GM03348 (cell line): ENCODE measurements at regions not wholly inside any gene's neighbourhood (a gene's known extent, or its start where the extent isn't known, plus 50 kb on each side); places are given as distances from the start of the nearest gene placed in this dataset.
"Not testable (repeated sequence)": the region's sequence is repeated elsewhere in the genome, so short reads cannot be mapped to it uniquely, and the experiment has no call there.

Source experiments
- DNase-seq: peaks from one replicate; pipeline ENCODE4 v3.0.0; 2012; ENCODE audit warnings: low spot score

DNA sequence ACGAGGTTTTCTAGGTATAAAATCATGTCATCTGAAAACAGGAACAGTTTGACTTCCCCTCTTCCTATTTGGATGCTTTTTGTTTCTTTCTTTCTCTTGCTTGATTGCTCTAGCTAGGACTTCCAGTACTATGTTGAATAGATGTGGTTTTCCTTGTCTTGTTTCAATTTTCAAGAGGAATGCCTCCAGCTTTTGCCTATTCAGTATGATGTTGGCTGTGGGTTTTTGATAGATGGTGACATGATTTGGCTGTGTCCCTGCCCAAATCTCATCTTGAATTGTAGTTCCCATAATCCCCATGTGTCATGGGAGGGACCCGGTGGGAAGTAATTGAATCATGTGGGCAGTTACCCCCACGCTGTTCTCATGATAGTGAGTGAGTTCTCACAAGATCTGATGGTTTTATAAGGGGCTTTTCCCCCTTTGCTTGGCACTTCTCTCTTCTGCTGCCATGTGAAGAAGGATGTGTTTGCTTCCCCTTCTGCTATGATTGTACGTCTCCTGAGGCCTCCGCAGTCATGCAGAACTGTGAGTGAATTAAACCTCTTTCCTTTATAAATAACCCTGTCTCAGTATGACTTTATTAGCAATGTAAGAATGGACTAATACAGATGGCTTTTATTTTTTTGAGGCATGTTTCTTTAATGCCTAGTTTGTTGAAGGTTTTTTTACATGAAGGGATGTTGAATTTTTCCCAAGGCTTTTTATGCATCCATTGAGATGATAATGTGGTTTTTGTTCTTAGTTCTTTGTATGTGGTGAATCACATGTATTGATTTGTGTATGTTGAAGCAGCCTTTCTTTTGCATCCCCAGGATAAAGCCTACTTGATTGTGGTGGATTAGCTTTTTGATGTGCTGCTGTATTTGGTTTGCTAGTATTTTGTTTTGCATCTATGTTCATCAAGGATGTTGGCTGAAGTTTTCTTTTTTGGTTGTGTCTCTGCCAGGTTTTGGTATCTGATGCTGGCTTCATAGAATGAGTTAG lies 239.1 kb downstream of the THBS2 start:
- DNase-seq = no peak

DNA sequence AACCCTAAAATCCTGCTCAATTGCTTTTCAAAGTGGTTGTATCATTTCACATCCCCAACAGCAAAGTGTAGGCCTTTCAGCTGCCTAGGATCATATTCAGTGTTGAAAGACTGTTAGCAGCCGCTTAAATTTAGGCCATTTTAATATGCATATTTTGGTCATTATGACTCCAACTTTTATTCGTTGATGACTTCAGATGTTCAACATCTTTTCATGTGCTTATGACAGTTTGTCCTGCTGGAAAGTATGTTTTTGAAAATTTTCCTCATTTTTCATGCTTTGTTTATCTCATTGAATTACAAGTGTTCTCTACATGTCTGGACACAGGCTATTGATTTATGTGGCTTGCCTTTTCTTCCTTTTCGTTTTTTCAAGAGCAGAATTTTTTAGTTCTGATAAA lies 244.0 kb downstream of the THBS2 start:
- no peak for DNase-seq

DNA sequence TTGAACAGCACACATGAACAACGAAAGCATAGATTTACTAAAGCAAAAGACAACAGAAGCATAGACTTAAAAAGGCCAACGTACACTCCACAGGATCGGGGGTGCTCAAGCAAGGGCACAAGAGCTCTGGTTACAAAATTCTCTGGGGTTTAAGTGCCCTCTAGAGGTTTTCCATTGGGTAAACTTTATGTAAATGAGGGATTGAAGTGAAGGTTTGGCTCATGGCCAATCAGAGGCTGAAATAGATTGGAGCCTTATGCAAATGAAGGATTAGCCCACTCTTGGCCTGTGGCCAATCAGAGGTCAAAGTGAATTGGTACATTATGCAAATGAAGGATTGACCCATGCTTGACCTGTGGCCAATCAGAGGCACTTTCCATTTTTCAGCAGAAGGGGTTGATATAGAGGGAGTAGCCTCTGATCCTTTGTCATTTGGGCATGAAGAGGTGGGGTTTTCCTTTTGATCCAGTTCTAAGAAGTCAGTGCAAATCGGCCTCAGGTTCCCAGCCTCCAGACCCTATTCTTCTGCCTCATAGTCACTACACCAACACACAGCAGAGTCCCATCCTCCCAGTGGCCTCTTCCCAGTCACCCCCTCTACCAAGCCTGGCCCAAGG lies 244.9 kb downstream of the THBS2 start:
- DNase-seq = no peak

DNA sequence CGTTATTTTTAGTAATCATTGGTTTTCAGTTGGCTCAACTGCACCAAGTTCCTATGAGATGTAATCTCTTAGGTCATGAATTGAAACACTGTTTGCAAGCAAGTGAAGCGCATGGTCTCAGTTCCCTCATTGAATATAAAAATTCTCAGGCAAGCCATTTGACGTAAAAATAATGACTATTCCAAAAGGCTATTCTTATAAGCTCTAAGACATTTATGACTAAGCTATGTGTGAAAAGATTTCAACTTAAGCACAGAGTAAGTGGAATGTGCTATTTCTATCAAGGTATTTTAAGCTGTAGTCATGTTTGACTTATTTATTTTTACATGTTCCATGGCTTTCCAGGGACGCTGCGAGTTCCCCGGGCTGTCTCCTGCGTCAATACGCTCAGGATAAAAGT lies 248.5 kb downstream of the THBS2 start:
- DNase-seq = no peak

DNA sequence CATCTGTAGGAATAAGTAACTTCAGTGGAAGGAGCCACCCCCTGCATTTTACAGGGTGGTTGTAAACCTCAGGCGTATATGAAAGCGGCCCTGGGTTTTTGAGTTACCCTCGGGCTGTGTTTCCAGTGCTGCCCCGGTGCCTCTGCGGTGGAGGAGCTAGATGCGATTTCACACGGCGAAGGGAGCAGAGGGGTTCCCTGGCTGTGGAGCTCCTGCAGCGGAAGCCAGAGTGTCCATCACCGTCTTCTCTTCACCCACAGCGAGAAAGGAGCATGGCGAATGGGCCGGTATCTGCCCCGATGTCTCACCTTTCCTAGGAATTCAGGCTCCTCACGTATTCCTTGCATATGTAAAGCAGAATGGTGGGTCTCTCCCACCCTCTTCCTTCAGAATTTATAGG lies 253.6 kb downstream of the THBS2 start:
- DNase-seq = no peak

DNA sequence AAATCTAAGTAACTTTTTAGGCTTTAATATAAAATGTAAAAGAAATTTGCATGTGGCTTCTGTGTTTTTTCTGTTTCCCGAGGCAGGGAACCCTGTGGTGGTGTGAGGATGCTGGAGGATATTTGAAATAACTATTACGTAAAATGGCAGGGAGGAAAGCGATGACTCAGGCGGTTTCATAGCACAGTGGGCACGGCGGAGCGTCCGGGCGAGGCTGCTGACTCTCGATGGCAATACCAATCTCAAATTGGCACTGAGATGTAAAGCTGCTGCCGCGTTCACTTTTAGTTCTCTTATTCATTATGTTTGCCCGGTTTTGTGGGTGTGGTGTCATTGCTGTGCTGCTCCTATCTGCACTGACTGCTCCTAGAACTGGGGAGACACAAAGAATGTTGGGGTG lies 254.3 kb downstream of the THBS2 start:
- DNase-seq = no peak

DNA sequence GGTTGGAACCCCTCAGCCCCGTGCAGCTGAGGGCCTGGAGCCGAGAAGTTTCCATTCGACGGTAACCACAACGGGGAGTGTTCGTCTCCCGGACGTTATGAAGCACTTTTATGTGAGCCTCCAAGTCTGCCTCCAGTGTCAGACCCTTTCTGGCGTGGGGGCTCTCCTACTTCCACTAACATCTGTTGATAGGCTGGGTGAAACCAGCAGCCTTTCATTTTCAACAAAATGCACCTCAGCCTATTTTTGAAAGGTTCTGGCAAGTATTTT lies 257.4 kb downstream of the THBS2 start:
- no peak for DNase-seq

DNA sequence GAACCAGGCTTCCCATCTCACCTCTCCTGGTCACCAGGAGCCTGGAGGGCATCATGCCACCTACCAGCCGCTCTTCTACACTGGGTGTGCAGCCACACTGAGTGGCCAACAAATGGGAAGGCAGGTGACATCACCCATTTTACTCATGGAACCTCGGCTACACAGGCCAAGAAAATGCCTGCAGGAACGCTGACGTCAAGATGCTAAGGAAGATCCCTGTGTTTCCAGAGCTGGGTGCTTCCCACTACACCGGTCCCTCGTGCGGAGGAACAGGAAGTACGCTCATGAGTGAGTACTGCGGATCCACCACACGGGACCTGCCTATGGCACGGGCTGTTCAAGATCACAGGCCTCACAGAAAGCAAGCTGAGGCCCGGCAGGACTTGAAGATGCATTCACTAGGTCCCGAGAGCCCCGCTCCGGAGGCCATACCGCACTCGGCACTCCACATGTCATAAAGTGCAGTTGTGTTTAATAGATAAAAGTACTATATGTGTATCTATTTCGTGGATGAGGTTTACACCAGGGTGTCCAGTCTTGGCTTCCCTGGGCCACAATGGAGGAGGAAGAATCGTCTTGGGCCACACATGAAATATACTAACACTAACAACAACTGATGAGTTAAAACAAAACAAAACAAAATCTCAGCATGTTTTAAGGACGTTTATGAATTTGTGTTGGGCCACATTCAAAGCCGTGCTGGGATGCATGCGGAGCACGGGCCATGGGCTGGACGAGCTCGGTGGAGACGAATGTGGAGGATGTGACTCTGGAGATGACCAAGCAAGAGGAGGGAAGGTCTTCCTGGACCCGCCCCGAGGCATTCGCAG lies 257.9 kb downstream of the THBS2 start:
- DNase-seq = no peak

DNA sequence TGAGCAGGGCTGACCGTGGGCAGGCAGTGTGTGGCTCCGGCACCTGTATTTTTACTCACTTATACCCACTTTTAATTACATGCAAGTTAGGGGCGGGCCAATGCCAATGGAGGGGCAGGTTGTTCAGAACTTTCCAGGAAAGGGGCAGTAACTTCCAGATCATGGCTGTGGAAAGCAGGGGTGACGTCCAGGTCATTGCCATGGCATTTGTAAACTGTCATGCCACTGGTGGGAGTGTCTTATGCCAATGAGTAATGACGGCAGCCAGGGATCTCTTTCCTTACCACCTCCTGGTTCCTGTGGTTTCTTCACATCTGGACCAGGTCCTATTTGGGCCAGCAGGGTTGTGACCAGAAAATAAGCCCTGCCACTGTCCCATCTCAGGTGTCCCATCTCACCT lies 258.7 kb downstream of the THBS2 start:
- no peak for DNase-seq

DNA sequence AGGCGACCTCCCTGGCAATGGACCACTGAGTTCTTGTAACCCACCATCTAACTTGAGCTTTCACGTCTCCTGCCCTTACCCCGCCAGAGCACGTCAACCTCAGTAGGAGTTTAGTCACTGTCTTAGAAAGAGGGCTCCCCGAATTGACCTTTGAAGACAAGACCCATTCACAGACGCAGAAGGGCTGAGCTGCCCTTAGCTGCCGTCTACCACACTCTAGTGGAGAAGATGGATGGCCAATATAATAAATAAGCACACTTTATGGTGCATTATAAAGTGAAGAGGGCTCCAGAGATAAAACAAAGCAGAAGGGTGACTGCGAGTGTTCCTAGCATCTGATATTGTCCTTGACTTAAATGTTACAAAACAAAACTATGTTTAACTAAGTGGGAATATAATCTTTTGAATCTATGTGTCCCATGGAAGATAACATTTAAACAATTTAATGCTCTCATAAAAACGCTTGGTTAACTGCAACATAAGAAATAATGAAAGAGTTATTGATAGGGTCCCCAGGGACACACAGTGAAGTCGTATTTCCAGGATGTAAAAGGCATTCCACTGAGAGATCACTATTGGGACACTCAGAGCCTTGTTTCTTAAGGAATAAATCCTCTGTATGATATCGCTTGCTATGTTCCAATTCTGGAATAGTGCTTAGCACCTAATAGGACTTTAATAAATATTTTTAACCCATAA lies 261.1 kb downstream of the THBS2 start:
- no peak for DNase-seq

DNA sequence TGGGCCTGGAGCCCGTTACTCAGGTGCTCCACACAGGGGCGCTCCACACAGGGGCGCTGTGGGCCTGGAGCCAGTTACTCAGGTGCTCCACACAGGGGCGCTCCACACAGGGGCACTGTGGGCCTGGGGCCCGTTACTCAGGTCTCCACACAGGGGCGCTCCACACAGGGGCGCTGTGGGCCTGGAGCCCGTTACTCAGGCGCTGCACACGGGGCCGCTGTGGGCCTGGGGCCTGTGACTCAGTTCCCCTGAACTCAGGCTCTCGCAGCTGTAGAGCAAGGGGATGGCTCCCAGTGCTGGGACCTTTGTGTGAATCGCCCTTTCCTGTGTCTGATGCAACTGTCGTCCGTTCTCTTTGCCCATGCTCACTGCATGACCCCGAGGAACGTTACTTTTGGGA lies 262.0 kb downstream of the THBS2 start:
- DNase-seq = not testable (repeated sequence)

DNA sequence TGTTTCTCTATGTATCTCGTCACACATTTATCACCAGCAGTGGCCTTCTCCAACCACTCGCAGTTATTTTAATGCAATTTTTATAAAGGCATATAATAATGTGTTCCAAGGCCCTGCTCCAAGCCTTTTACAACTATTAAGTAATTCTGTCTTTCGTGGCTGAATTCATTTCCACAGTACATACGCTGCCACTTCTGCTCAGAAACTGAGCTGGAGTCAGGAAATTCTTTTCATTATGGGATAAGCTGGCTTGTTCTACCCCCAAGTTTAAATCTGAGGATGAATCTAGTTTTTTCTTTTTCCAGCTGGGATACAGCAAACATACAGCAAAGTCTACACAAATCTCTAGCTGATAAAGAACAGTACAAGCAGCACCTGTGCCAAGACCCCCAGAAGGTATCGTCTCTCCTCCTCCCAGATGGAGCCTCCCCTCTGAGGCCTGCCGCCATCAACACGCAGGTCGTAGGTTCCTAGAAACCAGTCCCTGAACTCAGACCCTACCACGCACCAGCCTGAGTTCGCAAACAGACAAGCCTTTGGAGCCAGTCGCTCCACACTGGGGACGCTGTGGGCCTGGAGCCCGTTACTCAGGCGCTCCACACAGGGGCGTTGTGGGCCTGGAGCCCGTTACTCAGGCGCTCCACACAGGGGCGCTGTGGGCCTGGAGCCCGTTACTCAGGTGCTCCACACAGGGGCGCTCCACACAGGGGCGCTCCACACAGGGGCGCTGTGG lies 263.5 kb downstream of the THBS2 start:
- no peak for DNase-seq

DNA sequence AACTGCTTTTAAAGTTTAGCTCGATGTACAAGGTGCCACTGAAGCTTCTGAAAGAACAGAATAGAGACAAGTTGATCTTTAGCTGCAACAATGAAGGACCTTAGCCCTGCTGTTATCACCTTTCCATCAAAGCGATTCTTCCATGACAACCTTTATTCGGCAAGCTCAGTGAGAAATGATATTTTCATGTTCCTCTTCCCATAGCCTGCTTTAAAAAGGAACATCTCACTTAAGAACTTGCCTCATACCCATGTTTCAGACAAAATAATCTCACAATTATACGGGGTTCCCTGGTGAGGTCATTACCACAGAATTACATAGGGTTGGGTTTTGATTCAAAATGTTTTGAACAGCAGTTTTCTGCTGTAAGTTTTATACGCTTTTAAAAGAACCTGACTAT lies 264.2 kb downstream of the THBS2 start:
- no peak for DNase-seq

DNA sequence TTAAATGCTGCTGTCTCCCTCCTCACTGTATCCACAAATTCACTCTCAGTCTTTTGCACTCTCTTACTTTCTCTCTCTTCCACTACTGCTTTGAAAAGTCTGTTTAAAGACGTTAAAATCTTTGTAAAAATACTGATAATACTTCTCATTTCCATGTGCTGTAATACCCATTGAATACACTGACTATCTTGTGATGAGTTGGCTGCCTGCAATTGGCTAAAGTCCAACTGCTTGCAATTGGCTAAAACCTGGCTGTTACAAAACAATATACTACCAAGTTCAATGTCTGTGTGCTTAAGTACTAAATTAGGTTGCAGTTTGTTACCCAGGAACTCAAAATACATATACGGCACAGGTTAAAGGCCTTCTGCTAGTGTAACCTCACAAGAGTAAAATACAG lies 264.8 kb downstream of the THBS2 start:
- DNase-seq = peak; percentile 29

DNA sequence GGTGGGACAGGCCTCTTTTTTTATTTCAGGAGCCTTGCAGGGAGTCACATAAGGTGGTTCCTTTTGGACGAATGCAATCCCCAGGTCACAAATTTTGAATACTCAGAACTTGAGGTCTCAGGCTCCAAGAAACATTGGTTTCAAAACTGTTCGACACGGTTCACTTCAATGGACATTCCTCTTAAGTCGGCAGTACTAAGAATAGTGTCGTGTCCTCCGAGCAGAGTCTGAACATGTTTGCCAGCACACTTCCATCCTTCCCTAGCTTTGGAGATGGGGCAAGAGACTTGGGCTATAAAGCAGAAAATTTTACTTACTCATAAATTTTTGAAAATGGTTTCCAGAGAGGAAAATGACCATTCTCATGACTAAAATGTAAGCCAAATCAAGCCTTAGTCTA lies 265.4 kb downstream of the THBS2 start:
- DNase-seq = no peak

DNA sequence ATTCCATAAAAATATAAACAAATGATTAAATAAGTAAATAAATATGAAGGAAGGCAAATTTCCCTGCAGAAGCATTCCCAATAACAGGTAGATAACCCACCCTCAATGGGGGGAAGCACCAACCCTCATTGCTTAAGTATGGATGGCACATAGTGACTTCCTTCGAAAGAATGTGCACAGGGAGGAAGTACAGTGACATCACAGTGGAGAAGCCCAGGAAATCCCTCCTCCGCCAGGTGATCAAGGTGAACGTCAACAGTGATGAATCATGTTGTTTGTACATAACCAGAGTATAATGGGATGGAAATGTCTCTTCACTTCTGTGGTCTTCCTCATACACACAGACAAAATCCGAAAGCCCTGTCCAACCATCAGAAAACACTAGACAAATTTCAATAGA lies 267.9 kb downstream of the THBS2 start:
- no peak for DNase-seq

DNA sequence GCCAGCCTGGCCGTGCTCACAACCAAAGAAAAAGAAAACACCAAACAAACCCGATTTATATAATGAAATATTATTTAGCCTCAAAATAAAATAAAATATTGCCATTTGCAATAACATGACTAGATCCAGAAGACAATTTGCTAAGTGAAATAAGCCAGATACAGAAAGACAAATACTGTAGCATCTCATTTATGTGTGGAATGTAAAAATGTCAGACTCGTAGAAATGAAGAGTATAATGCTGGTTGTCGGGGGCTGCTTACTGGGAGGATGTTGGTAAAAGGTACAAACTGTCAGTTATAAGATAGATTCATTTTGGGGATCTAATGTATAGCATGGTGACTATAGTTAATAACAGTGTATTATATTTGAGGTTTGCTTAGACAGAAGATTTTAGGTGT lies 269.7 kb downstream of the THBS2 start:
- DNase-seq = no peak

DNA sequence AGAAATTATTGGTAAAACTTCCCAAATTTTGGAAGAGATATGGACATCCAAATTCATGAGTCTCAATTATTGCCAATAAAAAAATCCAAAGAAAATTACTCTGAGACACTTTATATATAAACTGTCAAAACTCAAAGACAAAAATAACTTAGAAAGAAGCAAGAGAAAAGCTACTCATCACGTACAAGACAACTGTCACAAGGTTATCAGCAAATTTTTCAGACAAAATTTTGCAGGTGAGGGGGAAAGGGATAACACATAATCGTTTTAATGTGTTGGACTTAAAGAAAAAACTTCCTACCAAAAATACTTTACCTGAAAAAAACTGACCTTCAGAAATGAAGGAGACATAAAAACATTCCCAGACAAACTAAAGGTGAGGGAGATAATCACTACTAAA lies 272.5 kb downstream of the THBS2 start:
- no peak for DNase-seq

DNA sequence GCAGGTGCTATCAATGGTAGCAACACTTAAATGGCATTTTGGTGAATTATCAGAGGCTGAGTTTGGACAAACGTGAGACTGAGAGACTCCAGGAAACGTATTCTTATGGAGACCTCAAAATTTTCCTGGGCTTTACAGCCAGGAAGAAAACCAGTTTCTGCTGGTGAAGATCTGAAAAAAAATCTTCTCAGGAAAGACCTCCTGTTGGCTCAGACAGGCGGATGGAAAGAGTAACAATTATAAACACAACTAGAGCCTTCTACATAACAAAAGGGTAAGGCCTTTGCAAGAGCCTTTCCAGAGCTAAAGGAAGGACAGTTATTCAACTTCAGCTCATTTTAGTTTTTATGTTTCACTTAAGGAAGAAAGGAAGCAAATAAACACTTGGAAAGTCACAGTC lies 274.4 kb downstream of the THBS2 start:
- no peak for DNase-seq

DNA sequence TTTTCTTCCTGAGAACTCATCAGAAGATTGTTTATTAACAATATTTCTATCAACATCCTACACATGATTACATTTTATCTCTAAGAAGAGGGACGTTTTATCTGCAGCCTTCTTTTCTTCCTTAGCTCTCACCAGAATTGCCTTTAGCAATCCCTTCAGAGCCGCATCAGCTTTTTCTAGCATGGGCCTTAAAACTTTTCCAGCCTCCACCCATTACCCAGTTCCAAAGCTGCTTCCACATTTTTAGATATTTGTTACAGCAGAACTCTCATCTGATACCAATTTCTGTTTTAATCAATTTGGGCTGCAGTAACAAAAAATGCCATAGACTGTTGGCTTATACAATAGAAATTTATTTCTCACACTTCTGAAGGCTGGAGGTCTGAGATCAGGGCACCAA lies 281.5 kb downstream of the THBS2 start:
- DNase-seq = no peak

DNA sequence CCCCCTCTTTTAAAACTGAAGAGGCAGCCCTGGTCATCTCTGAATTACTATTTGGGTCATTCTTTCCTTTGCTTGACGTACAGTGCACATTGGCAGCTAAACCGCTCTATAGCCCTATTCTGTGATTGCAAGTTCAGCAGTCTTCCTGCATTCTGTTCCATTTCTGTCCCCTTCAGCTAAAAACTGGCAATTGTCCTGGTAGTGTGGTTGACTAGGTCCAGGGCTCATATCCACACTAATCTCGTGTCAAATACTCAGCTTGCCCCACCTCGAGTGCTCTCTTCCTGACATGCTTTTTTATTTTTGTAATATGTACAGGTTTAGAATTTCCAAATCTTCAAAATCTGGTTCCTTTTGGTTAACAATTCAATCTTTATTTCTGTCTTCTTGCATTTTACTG lies 282.1 kb downstream of the THBS2 start:
- no peak for DNase-seq

DNA sequence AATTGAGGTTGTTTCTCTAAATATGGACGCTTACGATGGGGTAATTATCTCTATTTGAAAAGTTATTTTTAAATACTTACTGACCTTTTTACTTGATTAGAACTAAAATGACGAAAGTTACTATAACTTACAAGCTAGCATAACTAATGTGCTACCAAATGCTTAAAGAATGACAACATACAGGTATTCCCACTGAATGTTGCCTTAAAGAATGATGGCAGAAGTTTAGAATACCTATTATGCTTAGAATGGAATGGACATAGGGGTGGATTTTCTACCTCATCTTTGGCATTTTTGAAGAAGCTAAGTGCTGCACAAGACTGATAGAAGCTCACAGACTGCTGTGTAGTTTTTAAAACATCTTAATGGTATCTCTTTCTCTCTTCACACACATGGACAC lies 284.8 kb downstream of the THBS2 start:
- DNase-seq = no peak
